Calu3 (cell line): ENCODE measurements at regions not wholly inside any gene's neighbourhood (a gene's known extent, or its start where the extent isn't known, plus 50 kb on each side); places are given as distances from the start of the nearest gene placed in this dataset.
"Not testable (repeated sequence)": the region's sequence is repeated elsewhere in the genome, so short reads cannot be mapped to it uniquely, and the experiment has no call there.

Experiments used
- BruUV-seq: library from RNA; stranded (reverse); fragments of 400-500 nt; replicated peaks from 2 replicates; lab custom pipeline; 2021; lab: Mats Ljungman, UMichigan
- CTCF ChIA-PET: fragments of 300-600 bp; sonication (Branson Sonifier 250); formaldehyde crosslinking; loops from one replicate; lab custom pipeline; 2022; ENCODE audit warnings: antibody characterized with exemption; lab: Charles Lee
- DNase-seq: peaks from one replicate; pipeline ENCODE4 v3.0.0; 2022
- H3K27ac Mint-ChIP-seq: one replicate; pipeline ENCODE4 v1.8.0; 2022; ENCODE audit warnings: mixed read lengths; ENCODE audit not compliant: unreplicated experiment
- H3K27me3 Mint-ChIP-seq: one replicate; pipeline ENCODE4 v1.8.0; 2022; ENCODE audit warnings: mixed read lengths; ENCODE audit not compliant: unreplicated experiment
- H3K36me3 Mint-ChIP-seq: one replicate; pipeline ENCODE4 v1.8.0; 2022; ENCODE audit warnings: mild to moderate bottlenecking, moderate library complexity, mixed read lengths; ENCODE audit not compliant: insufficient read depth, unreplicated experiment
- H3K4me1 Mint-ChIP-seq: one replicate; pipeline ENCODE4 v1.8.0; 2022; ENCODE audit warnings: mild to moderate bottlenecking, low read depth, mixed read lengths; ENCODE audit not compliant: unreplicated experiment
- H3K4me3 Mint-ChIP-seq: one replicate; pipeline ENCODE4 v1.8.0; 2022; ENCODE audit warnings: mild to moderate bottlenecking, low read depth, moderate library complexity, mixed read lengths; ENCODE audit not compliant: unreplicated experiment
- H3K9me3 Mint-ChIP-seq: one replicate; pipeline ENCODE4 v1.8.0; 2022; ENCODE audit warnings: low read depth, mixed read lengths; ENCODE audit not compliant: unreplicated experiment
- intact Hi-C: fragments of 100-400 bp; cut with micrococcal nuclease; formaldehyde crosslinking; loops from one replicate; pipeline ENCODE4 v1.10.0; 2022; ENCODE audit not compliant: unreplicated experiment
- TF ChIP-seq, protein P1 (sequence below): fragments of 200-600 bp; IDR thresholded peaks from one replicate; pipeline ENCODE4 v1.8.0; 2022; ENCODE audit warnings: antibody characterized with exemption; ENCODE audit not compliant: unreplicated experiment

DNA sequence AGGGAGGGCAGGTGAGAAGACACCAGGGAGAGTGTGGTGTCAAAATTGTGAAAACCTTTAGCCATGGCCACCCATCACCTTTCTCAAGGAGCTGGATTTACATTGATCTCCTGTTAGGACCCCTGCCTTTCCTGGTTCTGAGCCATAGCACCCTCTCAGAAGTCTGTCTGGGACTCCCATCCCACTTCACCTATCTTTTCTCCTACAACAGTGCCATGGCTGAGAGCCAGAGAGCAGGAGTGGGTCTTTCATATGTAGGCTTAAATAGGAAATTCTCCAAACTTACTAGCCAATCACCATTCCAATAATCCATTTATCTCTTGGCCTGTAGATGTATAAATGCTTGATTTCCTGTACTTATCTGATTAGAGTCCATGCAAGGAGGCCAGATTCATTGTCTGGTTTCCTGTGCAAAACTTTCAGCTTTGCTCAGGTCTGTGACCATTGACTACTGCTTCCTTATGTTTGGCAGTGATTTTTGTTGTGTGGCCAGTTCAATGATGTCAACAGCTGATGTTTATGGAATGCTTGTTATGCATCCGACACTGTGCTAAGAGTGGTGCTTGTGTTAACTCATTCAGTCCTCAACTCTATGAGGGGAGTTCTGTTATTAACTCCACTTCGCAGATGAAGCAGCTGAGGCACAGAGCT, 57.6 kb upstream of the IGFBP5 start:
- TF ChIP-seq, protein P1, sequence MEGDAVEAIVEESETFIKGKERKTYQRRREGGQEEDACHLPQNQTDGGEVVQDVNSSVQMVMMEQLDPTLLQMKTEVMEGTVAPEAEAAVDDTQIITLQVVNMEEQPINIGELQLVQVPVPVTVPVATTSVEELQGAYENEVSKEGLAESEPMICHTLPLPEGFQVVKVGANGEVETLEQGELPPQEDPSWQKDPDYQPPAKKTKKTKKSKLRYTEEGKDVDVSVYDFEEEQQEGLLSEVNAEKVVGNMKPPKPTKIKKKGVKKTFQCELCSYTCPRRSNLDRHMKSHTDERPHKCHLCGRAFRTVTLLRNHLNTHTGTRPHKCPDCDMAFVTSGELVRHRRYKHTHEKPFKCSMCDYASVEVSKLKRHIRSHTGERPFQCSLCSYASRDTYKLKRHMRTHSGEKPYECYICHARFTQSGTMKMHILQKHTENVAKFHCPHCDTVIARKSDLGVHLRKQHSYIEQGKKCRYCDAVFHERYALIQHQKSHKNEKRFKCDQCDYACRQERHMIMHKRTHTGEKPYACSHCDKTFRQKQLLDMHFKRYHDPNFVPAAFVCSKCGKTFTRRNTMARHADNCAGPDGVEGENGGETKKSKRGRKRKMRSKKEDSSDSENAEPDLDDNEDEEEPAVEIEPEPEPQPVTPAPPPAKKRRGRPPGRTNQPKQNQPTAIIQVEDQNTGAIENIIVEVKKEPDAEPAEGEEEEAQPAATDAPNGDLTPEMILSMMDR = no peak
- intact Hi-C loops = no loop called here
- BruUV-seq = no TSS peak
- CTCF ChIA-PET = no interaction called here
- Mint-ChIP-seq H3K9me3 (peaks cover 2% of the 10 kb centered on the region), H3K36me3 (no peaks in the 10 kb centered on the region), H3K27me3 (peaks cover 92% of the 10 kb centered on the region), H3K4me3 (no peak overlapping the region), H3K27ac (no peak overlapping the region), H3K4me1 (no peaks in the 10 kb centered on the region)
- no peak for DNase-seq

GRCh38 chr2:216750750-216751149, 55.4 kb upstream of the IGFBP5 start:
- H3K9me3 Mint-ChIP-seq, DNase-seq, BruUV-seq, intact Hi-C loops, CTCF ChIA-PET, H3K4me1 Mint-ChIP-seq, H3K4me3 Mint-ChIP-seq, H3K27ac Mint-ChIP-seq, H3K36me3 Mint-ChIP-seq: not testable (repeated sequence)
- peaks cover 91% of the 10 kb centered on the region for H3K27me3 Mint-ChIP-seq

DNA sequence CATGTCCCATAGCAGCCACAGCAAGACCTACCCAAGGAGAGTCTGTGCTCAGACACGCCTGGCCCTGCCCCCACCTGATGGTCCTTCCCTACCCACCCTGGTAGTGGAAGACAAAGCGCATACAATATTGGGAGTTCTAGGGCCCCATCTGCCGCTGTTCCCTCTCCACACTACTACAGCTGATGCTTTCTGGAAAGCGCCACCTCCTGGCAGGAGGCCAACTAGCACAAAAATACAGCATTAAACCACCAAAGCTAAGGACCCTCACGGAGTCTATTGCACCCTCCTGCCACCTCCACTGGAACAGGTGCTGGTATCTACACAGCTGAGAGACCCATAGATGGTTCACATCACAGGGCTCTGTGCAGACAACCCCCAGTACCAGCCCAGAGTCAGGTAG, 50.9 kb upstream of the IGFBP5 start:
- H3K9me3 Mint-ChIP-seq, H3K27ac Mint-ChIP-seq, H3K36me3 Mint-ChIP-seq, DNase-seq, BruUV-seq, CTCF ChIA-PET, H3K4me1 Mint-ChIP-seq, intact Hi-C loops, H3K4me3 Mint-ChIP-seq: not testable (repeated sequence)
- H3K27me3 Mint-ChIP-seq = peaks cover 87% of the 10 kb centered on the region

DNA sequence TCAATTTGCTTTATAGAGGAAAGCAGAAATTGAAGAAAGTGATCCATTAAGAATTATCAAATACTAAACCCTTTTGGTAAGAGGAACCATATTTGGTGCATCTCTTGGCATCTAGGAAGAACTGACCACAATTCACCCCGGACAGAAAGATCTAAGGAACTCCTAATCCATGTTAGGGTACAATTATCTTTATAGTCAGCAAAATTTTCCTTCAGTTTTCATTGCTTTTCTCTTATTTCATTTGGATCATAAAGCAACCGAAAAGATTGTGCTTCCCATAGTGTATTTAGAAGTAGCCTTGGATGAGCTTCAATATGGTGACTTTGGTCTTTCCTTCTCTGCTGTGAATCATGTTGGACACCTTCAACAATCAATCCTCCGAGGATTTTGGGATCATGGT, 50.1 kb upstream of the IGFBP5 start:
- no peak for DNase-seq
- Mint-ChIP-seq H3K27ac (no peak overlapping the region), H3K4me1 (no peaks in the 10 kb centered on the region), H3K27me3 (peaks cover 87% of the 10 kb centered on the region), H3K4me3 (no peak overlapping the region), H3K9me3 (peaks cover 2% of the 10 kb centered on the region), H3K36me3 (no peaks in the 10 kb centered on the region)
- BruUV-seq = no TSS peak
- intact Hi-C loops = no loop called here
- TF ChIP-seq, protein P1 = no peak
- CTCF ChIA-PET = no interaction called here
